Pulmonary artery endothelial cell (primary cell): ENCODE measurements at regions not wholly inside any gene's neighbourhood (a gene's known extent, or its start where the extent isn't known, plus 50 kb on each side); places are given as distances from the start of the nearest gene placed in this dataset.

Experiments
- DNase-seq: peaks from one replicate; pipeline ENCODE4 v3.0.0-alpha.2; 2011; ENCODE audit warnings: low read depth, low spot score

DNA sequence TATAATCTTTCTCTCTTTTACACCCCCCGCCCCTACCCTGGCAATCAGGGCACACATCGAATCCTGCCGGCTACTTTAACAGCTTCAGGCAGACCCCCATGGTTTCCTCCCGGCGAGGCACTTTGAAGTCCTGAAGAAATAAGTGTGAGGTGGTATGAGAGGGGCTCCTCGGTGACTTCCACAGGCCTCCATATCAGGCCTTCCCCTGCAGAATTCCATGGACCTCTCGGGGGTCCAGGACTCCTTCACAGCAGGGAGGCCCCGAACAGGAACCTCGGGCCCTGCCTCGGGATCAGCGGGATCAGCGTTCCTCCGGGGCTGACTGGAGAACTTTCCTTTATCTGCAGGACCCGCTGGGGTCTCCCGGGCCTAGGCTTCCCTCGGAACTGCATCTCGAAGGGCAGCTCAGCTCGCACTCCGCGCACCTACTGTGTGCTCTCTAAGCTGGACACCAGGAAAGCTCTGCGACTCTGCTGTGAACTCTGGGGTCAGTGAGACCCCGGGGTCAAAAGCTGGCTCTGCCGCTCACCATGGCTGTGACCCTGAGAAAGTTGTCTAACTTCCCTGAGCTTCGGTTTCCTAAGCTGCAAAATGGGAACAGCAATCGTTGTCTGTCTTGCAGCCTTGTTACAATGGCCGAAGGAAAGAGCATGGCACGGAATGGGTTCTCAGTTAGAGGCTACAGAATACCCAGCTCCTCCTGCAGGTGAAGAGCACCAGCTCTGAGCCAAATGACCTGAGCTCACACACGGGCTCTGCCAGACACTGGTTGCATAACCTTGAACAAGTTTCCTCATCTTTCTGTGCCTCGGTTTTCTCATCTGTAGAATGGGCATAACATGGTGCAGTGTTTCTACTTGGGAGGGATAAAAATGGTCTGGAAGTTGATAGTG, 97.4 kb upstream of the ID2 start:
- DNase-seq = no peak

DNA sequence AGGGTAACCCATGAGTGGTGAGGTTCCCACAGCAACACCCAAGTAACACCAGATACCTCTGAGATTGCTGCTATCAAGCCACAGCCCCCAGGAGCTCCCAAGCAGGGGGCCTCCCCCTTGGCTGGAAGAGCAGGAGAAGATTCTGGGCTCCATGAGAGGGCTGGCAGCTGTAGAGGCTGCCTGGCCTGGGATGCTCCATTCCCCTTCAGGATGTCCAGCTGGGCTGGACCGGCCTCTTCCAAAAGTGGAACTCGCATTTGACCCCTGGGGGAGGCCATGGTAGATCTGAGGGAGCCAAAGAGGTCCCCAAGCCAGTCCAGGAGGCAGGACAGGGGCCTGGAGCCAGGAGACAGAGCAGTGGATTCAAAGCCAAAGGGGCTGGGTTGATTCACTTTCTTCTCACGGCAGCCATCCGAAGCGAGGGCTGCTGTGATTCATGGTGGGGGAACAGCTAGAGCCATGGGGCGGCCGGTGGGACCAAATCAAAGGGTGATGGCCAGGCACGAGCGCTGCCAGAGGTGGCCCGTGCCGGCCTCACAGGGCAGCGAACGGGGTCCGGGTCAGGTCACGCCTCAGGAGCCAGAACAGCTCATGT, 95.3 kb upstream of the ID2 start:
- DNase-seq = no peak

DNA sequence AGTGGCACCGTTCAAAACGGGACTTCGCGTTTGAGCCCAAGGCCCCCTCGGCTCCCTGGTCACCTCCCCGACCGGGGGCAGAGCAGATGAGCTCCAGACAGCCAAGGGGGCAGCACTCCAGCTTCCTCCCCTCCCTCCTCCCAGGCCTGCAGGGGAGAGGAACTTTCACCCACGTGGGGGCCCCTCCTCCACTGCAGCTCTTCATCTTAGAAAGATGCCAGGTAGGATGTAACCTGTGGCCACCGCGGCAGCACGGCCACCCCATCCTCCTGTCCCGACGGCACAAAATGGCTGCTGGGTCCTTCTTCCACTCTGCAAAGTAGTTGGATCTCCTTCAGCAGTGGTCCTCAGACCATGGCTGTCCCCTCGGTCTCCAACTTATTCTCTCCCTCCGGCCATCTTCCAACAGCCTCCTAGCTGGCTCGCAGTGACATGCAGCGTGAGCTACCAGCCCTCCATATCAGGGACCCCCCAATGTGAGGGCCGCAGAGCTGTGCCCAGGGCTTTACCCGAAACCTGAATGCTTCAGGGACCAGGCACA, 94.5 kb upstream of the ID2 start:
- no peak for DNase-seq

DNA sequence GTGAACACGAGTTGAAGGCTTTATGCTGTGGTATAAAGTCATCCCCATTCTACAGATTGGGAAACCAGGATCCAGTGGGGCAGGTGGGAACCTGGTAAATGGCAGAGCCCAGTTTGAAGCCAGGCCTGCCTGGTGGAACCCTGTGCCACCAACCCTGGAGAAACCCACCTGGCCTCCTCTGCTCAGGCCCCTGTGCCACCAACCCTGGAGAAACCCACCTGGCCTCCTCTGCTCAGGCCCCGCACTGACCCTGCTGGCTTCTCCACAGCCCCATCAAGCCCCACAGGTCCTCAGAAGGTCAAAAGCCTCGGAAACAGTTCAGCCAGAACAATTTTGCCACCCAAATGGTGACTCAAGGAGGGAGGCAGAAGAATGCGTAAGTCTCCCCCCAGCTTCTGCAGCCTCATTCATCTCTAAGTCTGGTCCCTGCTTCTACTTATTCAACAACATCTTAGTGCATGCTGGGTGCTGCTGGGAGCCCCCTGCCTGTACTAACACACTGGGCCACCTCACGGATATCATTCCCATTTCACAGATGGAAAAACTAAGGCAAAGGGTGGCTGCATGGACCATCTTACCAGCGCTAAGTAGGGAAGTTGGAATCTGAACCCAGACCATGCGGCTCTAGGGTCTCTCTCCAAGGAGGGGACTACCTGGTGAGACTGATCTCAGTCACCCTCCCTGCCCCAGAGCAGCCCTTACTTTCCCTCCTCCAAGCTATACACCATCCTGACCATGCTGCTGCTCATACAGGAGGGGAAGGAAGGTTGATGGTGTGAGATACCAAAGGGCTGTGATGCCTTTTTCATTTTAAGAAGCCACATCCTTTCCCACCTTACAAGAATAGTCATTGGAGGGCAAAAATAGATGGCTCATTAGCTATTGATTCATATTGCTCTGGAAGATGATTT, 93.7 kb upstream of the ID2 start:
- no peak for DNase-seq

DNA sequence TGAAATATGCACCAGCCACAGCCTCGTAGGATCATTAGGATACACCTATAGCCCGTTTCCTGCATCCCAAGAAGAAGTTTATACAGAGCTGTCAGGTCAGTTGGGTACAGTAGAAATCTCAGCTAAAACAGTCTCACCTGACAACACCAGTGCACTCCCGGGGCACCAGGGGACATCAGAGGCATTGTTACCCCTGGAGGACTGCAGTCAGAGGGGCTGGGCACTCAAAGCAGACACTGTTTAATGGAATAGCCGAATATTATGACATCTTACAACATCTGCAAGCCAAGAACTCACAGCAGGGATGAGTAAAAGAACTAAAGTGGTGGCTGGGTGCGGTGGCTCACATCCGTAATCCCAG, 93.0 kb upstream of the ID2 start:
- no peak for DNase-seq

DNA sequence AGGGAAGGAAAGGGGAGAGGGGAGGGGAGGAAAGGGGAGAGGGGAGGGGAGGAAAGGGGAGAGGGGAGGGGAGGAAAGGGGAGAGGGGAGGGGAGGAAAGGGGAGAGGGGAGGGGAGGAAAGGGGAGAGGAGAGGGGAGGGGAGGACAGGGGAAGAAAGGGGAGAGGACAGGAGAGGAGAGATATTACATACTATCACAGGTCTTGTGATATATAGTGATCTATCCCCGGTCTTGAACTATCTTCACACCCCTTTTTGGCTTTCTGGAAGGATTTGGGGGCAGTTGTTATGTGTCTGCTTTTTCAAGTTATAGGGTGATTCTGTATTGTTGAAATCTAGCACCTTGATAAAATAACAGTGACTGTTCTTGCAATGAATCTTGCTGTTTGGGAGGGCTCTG, 92.1 kb upstream of the ID2 start:
- no peak for DNase-seq

DNA sequence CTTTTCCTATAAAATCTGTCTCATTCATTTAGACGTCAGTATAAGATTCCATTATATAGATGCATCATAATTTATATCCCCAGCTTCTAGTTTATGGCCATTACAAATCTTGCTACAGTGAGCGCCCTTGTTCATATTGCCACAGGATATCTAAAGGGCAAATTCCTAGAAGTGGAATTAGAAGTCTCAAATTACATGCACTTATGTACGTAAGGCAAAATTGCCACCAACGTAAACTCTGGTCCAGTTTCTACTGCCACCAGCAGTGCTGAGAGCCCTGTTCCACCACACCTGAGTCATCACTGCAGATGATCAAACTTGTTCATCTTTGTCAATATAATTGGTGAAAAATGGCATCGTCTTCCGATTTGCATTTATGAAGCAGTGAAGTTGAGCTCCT, 90.9 kb upstream of the ID2 start:
- no peak for DNase-seq

DNA sequence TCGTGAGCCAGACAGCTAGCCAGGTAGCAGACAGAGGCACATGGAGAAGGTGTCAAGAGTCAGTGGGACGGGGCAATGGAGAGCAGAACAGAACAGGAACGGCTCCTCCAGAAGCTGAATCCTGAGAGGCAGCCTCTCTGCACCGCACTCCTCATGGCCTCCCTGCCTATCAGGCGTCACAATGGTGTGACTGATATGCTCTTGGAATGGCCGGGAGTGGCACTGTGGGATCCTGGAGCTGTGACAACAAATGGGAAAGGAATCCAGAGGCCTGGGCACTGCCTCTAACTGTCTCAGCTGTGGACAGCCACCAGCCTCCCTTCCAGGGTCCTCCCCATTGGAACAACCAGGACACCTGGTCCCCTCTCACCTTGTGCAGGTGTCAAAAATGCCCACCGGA, 89.1 kb upstream of the ID2 start:
- no peak for DNase-seq

DNA sequence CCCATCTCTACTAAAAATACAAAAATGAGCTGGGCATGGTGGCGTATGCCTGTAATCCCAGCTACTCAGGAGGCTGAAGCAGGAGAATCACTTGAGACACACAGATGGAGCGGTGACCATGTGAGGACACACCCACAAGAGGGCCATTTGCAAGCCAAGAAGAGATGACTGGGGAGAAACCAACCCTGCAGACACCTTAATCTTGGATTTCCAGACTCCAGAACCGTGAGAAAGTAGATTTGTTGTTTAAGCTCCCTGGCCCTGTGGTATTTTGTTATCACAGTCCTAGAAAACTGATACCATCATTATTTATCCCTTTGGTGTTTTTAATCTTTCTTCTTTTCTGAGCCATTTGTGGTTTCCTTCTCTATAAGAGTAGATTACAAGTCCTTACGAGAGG, 88.6 kb upstream of the ID2 start:
- DNase-seq = no peak

DNA sequence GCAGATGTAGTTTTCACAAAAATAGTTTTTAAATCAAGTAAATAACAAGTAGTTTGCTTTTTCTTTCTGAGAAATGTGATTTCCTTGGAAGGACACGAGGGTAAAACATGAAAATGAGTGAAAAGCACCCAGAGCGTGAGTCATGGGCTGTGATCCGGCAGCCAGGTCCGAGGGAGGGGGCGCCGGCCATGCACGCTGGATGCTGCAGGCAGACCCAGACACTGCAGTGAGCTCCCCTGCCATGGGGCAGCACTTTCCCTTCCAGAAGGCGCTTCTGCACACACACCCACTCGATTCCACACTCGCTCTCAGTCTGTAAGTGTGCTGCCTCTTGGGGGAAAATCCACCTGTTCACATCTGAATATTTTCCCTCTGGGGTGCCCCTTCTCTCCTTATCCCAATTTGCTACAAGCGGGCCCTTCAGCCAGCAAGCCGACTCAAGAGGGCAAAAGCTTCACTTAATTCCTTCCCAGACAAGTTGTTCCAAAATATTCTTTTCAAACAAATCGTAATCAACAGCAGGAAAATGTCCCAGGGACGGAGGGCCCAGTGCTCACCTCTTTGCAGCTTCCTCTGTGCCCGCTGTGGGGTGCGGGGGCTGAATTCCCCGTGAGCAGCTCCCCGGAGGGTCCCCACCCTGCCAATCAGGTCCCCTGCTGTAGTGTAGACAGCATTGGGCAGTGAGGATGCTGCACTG, 87.0 kb upstream of the ID2 start:
- DNase-seq = no peak

DNA sequence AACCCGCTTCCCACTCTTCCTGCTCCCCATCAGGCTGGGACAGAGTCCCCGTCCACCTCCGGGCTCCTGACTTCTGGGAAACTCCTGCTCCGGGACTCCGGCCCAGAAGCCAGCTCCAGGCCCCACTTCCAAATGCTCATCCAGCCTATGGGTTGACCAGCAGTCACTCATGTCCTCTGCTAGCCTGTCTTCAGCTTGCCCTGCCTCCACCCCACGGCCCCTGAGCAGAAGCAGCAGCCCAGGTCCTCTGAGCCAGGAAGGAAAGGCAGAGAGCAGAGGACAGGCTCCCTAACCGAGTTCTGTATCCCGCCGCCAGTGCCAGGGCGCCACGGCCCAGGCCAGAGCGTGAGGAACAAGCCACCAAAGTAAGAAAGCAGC, 86.4 kb upstream of the ID2 start:
- DNase-seq = no peak

DNA sequence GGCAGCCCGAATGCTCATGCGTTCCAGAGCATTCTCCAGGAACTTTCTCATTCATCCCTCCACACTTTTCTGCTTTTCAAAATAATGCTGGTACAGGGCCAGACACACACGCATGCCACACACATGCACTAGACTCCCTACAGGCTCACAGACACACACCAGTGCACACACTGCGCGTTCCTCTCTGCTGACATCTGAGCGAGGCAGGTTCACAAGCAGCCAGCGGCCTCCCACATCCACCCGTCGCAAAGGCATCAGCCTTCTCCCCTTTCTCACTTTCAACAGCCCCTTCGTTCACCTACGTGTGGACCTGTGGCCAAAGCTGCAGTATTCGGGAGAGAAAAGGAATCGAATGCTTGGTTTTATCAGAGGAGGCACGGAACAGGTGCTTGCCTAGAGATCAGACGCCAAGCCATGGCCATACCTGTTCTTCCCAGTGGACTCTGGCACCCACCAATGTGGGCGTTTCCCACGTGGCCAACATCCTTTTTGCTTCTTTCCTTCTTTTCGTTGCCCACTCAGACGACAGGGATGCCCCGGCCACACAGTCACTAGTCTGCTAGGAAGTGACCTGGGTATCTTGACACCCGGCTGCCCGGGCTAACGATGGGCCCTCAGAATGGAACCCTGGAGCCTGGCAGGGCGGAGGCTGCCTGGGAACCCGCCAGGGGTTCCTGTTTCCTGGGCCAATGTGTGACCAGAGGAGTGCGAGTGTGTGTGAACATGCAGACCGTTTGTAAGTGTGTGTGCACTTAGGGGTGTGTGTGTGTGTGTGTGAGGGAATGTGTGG, 85.8 kb upstream of the ID2 start:
- DNase-seq = no peak

DNA sequence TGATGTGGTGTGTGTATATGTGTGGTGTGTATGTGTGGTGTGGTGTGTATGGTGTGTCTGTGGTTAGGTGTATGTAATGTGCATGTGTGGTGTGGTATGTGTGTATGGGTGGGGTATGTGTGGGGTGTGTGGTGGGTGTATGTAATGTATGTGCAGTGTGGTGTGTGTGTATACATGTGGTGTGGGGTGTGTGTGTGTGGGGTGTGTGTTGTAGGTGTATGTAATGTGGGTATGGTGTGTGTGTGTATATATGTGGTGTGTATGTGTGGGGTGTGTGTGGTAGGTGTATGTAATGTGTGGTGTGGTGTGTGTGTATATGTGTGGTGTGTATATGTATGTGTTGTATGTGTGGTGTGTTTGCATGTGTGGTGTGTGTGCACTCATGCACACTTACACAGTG, 84.8 kb upstream of the ID2 start:
- DNase-seq = no peak

DNA sequence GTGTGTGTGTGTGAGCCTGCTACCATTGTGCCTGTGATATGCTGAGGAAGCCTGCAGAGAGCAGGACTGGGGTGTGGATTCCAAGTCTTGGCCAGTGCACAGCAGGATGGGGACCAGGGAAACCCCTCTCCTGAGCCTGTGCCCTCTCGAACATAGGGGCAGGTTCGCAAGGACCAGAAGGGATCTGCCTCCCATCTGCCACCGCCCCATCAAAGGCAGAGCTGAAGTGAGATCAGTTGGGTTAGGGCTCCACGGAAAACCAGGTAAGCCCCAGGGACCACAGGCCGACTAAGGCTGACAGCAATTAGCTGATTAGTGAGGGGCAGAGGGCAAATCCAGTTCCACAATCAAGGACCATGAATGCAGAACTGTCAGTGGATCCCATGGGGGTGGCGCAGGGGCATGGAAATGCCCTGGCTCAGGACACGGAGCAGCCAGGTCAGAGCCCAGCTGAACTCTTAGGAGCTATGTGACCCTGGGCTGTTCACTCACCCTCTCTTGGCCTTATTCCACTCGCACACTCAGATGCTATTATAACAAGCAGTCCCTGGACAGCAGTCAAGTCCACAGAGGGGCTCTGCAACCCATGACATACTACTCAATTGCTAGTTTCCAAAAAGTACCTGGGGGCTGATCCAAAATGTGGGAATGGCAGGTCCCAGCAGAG, 84.2 kb upstream of the ID2 start:
- DNase-seq = no peak

DNA sequence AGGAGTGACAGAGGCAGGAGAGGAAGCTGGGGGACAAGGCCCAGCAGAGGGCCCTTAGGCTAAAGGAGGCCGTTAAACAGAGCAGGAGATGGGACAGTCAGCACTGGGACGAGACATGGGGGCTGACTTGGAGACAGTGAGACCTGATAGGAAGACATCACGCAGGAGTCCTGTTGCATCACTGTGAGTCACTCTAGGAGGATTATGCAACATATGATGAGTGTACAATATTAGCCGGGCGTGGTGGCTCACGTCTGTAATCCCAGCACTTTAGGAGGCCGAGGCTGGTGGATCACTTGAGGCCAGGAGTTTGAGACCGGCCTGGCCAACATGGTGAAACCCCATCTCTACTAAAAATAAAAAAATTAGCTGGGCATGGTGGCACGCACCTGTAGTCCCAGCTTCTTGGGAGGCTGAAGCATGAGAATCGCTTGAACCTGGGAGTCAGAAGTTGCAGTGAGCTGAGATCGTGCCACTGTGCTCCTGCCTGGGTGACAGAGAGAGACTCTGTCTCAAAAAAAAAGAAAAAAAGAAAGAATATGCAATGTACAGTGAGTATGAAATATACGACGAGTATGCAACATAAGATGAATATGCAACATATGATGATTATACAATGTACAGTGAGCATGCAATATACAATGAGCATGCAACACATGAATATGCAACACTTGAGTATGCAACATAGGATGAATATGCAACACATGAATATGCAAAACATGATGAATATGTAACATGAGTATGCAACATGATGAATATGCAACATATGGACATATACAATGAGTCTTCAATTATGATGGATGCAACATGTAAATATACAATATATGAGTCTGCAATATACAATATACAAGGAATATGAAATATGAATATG, 83.3 kb upstream of the ID2 start:
- no peak for DNase-seq

DNA sequence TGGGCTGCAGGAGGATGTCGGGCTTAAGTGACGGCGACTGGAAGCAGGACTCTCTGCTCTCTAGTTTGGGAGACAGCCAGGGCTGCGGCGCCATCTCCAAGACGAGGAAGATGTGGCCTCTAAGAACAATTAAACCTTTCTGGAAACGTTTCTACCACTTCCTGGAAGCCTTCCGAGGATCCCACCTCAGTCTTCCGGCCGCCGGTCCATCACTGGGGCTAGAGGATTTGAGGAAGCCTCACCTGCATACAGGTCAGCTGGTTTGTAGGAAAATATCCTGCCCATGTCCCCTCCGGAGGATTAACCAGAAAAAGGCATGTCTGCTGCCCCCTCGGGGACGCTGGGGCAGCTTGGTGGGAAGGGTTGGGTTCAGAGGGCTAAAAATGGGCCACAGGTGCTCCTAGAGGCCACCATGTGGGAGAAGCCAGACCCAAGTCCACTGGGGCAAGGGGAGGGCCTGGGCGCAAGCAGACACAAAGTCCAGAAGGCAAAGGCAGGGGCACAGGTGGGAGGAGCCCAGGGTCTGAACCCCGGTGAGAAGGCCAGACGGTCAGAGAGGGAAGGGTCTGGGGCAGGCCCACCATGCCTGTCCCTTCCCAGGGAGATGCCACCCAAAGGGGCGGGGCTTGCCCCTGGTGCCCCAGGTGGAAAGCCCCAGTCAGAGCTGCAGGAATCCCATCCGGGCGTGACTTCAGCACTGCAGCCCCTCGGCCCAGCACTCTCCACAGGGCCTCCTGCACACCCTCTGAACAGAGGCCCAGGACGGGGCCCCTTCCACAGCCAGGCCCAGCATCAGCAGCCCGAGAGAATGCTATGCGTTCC, 82.2 kb upstream of the ID2 start:
- no peak for DNase-seq

DNA sequence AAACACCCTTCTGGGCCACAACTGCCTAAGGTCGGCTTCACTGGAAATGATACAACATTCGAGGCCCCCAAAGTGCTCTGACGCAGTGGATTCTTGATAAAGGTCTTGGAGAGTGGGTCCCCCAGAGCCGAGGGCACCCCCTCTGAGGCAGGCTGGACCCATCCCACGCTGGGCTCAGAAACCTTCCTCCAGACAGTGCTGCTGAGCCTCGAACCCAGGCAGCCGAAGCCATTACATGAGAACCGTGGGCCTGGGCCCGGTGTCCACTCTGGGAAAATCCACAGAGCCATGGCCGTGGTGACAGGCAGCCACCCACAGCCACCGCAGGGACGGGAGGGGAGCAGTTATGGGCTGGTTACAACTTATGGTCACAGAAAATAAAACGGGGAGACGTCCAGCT, 81.4 kb upstream of the ID2 start:
- no peak for DNase-seq

DNA sequence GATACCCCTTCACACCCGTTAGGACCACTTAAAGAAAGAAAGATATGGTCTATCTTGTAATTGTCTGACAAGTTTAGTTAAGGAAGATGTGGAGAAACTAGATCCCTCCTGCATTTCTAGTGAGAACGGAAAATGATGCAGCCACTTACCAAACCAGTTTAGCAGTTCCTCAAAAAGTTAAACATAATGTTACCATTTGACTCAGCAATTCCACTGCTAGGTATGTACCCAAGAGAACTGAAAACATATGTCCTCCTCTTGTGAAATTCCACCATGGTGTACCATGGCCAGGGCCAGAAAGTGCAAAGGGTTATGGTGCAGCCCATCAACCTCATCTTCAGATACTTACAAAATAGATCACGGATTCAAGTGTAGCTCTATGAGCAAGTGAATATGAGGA, 79.0 kb upstream of the ID2 start:
- no peak for DNase-seq
